ENCODE measurements at regions not wholly inside any gene's neighbourhood (a gene's known extent, or its start where the extent isn't known, plus 50 kb on each side); places are given as distances from the start of the nearest gene placed in this dataset.

GRCh38 chr5:155418960-155419579, 405.5 kb downstream of the KIF4B start:
- no peak for DNase-seq

GRCh38 chr5:155430192-155430591, 416.6 kb downstream of the KIF4B start:
- DNase-seq: no peak

GRCh38 chr5:155434267-155434666, 420.7 kb downstream of the KIF4B start:
- DNase-seq: no peak

- DNase-seq: no peak
Measured at GRCh38 chr5:155434681-155435080, 421.1 kb downstream of the KIF4B start.

- no peak for DNase-seq
Measured at GRCh38 chr5:155441849-155442248, 428.3 kb downstream of the KIF4B start.

- DNase-seq: no peak
Measured at GRCh38 chr5:155451106-155451505, 437.6 kb downstream of the KIF4B start.

GRCh38 chr5:155455791-155456514, 442.4 kb downstream of the KIF4B start:
- no peak for DNase-seq

GRCh38 chr5:155459889-155460500, 446.4 kb downstream of the KIF4B start:
- no peak for DNase-seq

- DNase-seq: no peak
Measured at GRCh38 chr5:155460501-155460931, 447.0 kb downstream of the KIF4B start.

- DNase-seq: no peak
Measured at GRCh38 chr5:155461304-155461703, 447.7 kb downstream of the KIF4B start.

- no peak for DNase-seq
Measured at GRCh38 chr5:155466851-155467250, 453.3 kb downstream of the KIF4B start.

- no peak for DNase-seq
Measured at GRCh38 chr5:155471027-155471426, 457.5 kb downstream of the KIF4B start.

- no peak for DNase-seq
Measured at GRCh38 chr5:155472780-155473179, 459.2 kb downstream of the KIF4B start.

GRCh38 chr5:155475318-155475717, 461.8 kb downstream of the KIF4B start:
- DNase-seq: no peak

GRCh38 chr5:155480731-155481131, 467.2 kb downstream of the KIF4B start:
- no peak for DNase-seq

GRCh38 chr5:155481182-155481581, 467.6 kb downstream of the KIF4B start:
- no peak for DNase-seq

GRCh38 chr5:155482428-155482827, 468.9 kb downstream of the KIF4B start:
- DNase-seq: no peak

- DNase-seq: no peak
Measured at GRCh38 chr5:155485386-155485785, 471.8 kb downstream of the KIF4B start.

GRCh38 chr5:155489949-155490348, 476.4 kb downstream of the KIF4B start:
- DNase-seq: no peak

- DNase-seq: no peak
Measured at GRCh38 chr5:155492191-155492590, 478.6 kb downstream of the KIF4B start.

- no peak for DNase-seq
Measured at GRCh38 chr5:155504606-155505005, 491.1 kb downstream of the KIF4B start.

- DNase-seq: no peak
Measured at GRCh38 chr5:155507363-155507762, 493.8 kb downstream of the KIF4B start.

- DNase-seq: no peak
Measured at GRCh38 chr5:155508673-155509072, 495.1 kb downstream of the KIF4B start.

- DNase-seq: no peak
Measured at GRCh38 chr5:155512329-155512728, 498.8 kb downstream of the KIF4B start.

Data from occipital lobe (tissue), 1 donor.